CD14-positive monocyte (primary cell): ENCODE measurements at regions not wholly inside any gene's neighbourhood (a gene's known extent, or its start where the extent isn't known, plus 50 kb on each side); places are given as distances from the start of the nearest gene placed in this dataset.

ENCODE experiments used
- DNase-seq, 3 donors: peaks; one replicate each; pipeline ENCODE4 v3.0.0-alpha.2; 2011 to 2022
- H2AFZ ChIP-seq: 2 replicates; pipeline ENCODE4 v1.6.0; 2012; ENCODE audit warnings: mild to moderate bottlenecking, low read depth, low read length, inconsistent platforms; ENCODE audit not compliant: insufficient read depth, poor library complexity, severe bottlenecking
- H3K27ac ChIP-seq, 2 donors: 1 replicate in 1 of 2; 2 replicates in 1 of 2; pipeline ENCODE4 v1.5.1; 2012 to 2013; ENCODE audit warnings: low read length in 2 of 2, control low read depth in 1 of 2, inconsistent platforms in 1 of 2, low read depth in 1 of 2, mild to moderate bottlenecking in 1 of 2
- H3K27me3 ChIP-seq, 2 donors: one replicate each; pipeline versions ENCODE4 v1.6.0 to v1.6.1; 2011 to 2013; ENCODE audit warnings: low read length in 2 of 2; ENCODE audit not compliant: control insufficient read depth in 2 of 2, insufficient read depth in 2 of 2
- H3K36me3 ChIP-seq, 2 donors: replicated peaks in 1 of 2; 1 replicate in 1 of 2; 2 replicates in 1 of 2; pipeline versions ENCODE4 v1.5.1 to v1.6.1; 2012 to 2013; ENCODE audit warnings: low read length in 2 of 2, control low read depth in 1 of 2, inconsistent platforms in 1 of 2, mild to moderate bottlenecking in 1 of 2; ENCODE audit not compliant: insufficient read depth in 2 of 2, control insufficient read depth in 1 of 2
- H3K4me1 ChIP-seq, 2 donors: 1 replicate in 1 of 2; 2 replicates in 1 of 2; pipeline versions ENCODE4 v1.5.1 to v1.6.1; 2012 to 2013; ENCODE audit warnings: low read length in 2 of 2, control low read depth in 1 of 2, inconsistent platforms in 1 of 2, mild to moderate bottlenecking in 1 of 2, moderate library complexity in 1 of 2; ENCODE audit not compliant: insufficient read depth in 2 of 2, control insufficient read depth in 1 of 2
- H3K4me2 ChIP-seq: replicated peaks from 2 replicates; pipeline ENCODE3; 2012; ENCODE audit warnings: low read length, moderate library complexity, mild to moderate bottlenecking; ENCODE audit not compliant: poor library complexity, severe bottlenecking; ENCODE audit errors: extremely low read depth
- H3K4me3 ChIP-seq, 3 experiments: fragments of 200-600 bp in 1 of 3; sonication (generic) in 1 of 3; replicated peaks in 1 of 3; 1 replicate in 2 of 3; 2 replicates in 1 of 3; pipeline ENCODE4 v1.5.1; 2011 to 2013; ENCODE audit warnings: low read length in 3 of 3, mild to moderate bottlenecking in 3 of 3, control low read depth in 2 of 3, low read depth in 2 of 3, inconsistent platforms in 1 of 3, moderate library complexity in 1 of 3
- H3K79me2 ChIP-seq: 2 replicates; pipeline ENCODE4 v1.6.0; 2012; ENCODE audit warnings: mild to moderate bottlenecking, control low read depth, inconsistent platforms, low read length, moderate library complexity; ENCODE audit not compliant: insufficient read depth
- H3K9ac ChIP-seq: 2 replicates; pipeline ENCODE4 v1.6.0; 2017; ENCODE audit warnings: low read length, mild to moderate bottlenecking; ENCODE audit not compliant: insufficient read depth, poor library complexity, severe bottlenecking
- H3K9me3 ChIP-seq, 2 donors: replicated peaks in 1 of 2; 1 replicate in 1 of 2; 2 replicates in 1 of 2; pipeline versions ENCODE4 v1.5.1 to v1.6.1; 2012 to 2013; ENCODE audit warnings: low read length in 2 of 2, control low read depth in 1 of 2; ENCODE audit not compliant: control insufficient read depth in 1 of 2, insufficient read depth in 1 of 2
- H4K20me1 ChIP-seq: 2 replicates; pipeline ENCODE4 v1.6.0; 2012; ENCODE audit warnings: mild to moderate bottlenecking, low read length, control low read depth, moderate library complexity; ENCODE audit not compliant: insufficient read depth
- H3K27ac Mint-ChIP-seq, 7 donors: one replicate each; pipeline ENCODE4 v1.8.0; 2020; ENCODE audit warnings: mild to moderate bottlenecking in 7 of 7, mixed read lengths in 7 of 7, moderate library complexity in 6 of 7, inconsistent platforms in 2 of 7
- H3K27me3 Mint-ChIP-seq, 3 donors: one replicate each; pipeline ENCODE4 v1.8.0; 2021 to 2022; ENCODE audit warnings: low read depth in 3 of 3, mild to moderate bottlenecking in 3 of 3, mixed read lengths in 3 of 3, moderate library complexity in 3 of 3, inconsistent platforms in 1 of 3
- H3K36me3 Mint-ChIP-seq, 2 donors: one replicate each; pipeline ENCODE4 v1.8.0; 2020; ENCODE audit warnings: mixed read lengths in 2 of 2, inconsistent platforms in 1 of 2, mild to moderate bottlenecking in 1 of 2
- H3K4me1 Mint-ChIP-seq: one replicate; pipeline ENCODE4 v1.8.0; 2020; ENCODE audit warnings: mild to moderate bottlenecking, mixed read lengths
- H3K4me3 Mint-ChIP-seq, 2 donors: one replicate each; pipeline ENCODE4 v1.8.0; 2020; ENCODE audit warnings: mild to moderate bottlenecking in 2 of 2, mixed read lengths in 2 of 2, moderate library complexity in 1 of 2
- H3K9me3 Mint-ChIP-seq, 7 donors: one replicate each; pipeline ENCODE4 v1.8.0; 2020 to 2022; ENCODE audit warnings: mixed read lengths in 7 of 7, mild to moderate bottlenecking in 6 of 7, moderate library complexity in 6 of 7, inconsistent platforms in 2 of 7
- WGBS: methylation state at CpG from one replicate; pipeline ENCODE4 v1.1.5; 2013; ENCODE audit warnings: missing lambda C conversion rate; ENCODE audit not compliant: insufficient coverage; 5-methylcytosine and 5-hydroxymethylcytosine counted together
- intact Hi-C, 2 donors: fragments of 100-400 bp; cut with micrococcal nuclease; formaldehyde crosslinking; loops; one replicate each; pipeline versions ENCODE4 v1.15.0 to v1.15.1; 2023
- TF ChIP-seq, protein P1 (sequence below): fragments of 200-600 bp; IDR thresholded peaks from one replicate; pipeline ENCODE4 v1.8.0; 2022; ENCODE audit warnings: antibody characterized with exemption, mild to moderate bottlenecking

DNA sequence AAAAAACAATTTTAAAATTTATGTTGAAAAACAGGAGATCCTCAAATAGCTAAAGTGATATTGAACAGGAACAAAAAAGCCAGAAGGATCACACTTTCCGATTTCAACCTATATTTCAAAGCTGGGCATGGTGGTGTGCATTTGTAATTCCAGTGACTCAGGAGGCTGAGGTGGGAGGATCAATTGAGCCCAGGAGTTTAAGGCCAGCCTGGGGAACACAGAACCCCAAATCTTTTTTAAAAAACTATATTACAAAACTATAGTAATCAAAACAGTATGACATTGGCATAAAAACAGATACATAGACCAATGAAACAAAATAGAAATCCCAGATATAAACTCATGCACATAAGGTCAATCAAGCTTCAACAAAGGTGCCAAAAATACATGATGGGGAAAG lies 68.4 kb downstream of the MEX3B start:
- Mint-ChIP-seq H3K9me3 (peaks cover 5 to 27% (median 22%) of the 10 kb centered on the region in 7 donors), H3K27ac (no peak overlapping the region), H3K36me3 (no peaks in the 10 kb centered on the region), H3K27me3 (no peaks in the 10 kb centered on the region), H3K4me1 (no peaks in the 10 kb centered on the region), H3K4me3 (no peak overlapping the region)
- no peak for DNase-seq
- H3K9me3 ChIP-seq: peaks cover 7 to 9% of the 10 kb centered on the region in 2 donors
- H4K20me1 ChIP-seq: no peaks in the 10 kb centered on the region
- H3K27me3 ChIP-seq: no peaks in the 10 kb centered on the region
- H3K79me2 ChIP-seq: no peaks in the 10 kb centered on the region
- H3K4me1 ChIP-seq: no peaks in the 10 kb centered on the region
- H3K27ac ChIP-seq: no peak overlapping the region
- no CpG with 5 or more reads among the region's 1 CpG for WGBS
- no peak overlapping the region for H2AFZ ChIP-seq
- H3K36me3 ChIP-seq: no peaks in the 10 kb centered on the region
- no peak overlapping the region for H3K9ac ChIP-seq
- intact Hi-C loops: no loop called here
- no peak overlapping the region for H3K4me2 ChIP-seq
- H3K4me3 ChIP-seq: no peak overlapping the region
- TF ChIP-seq, protein P1, sequence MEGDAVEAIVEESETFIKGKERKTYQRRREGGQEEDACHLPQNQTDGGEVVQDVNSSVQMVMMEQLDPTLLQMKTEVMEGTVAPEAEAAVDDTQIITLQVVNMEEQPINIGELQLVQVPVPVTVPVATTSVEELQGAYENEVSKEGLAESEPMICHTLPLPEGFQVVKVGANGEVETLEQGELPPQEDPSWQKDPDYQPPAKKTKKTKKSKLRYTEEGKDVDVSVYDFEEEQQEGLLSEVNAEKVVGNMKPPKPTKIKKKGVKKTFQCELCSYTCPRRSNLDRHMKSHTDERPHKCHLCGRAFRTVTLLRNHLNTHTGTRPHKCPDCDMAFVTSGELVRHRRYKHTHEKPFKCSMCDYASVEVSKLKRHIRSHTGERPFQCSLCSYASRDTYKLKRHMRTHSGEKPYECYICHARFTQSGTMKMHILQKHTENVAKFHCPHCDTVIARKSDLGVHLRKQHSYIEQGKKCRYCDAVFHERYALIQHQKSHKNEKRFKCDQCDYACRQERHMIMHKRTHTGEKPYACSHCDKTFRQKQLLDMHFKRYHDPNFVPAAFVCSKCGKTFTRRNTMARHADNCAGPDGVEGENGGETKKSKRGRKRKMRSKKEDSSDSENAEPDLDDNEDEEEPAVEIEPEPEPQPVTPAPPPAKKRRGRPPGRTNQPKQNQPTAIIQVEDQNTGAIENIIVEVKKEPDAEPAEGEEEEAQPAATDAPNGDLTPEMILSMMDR: no peak

GRCh38 chr15:81968691-81969090 lies 77.1 kb downstream of the MEX3B start:
- no peak overlapping the region for H3K9ac ChIP-seq
- peaks cover 8 to 13% of the 10 kb centered on the region in 2 donors for H3K9me3 ChIP-seq
- intact Hi-C loops: no loop called here
- H3K4me1 Mint-ChIP-seq: no peaks in the 10 kb centered on the region
- peaks cover 0 to 1% (median 0%) of the 10 kb centered on the region in 3 donors for H3K27me3 Mint-ChIP-seq
- no peak overlapping the region for H3K4me3 Mint-ChIP-seq
- no peaks in the 10 kb centered on the region for H3K4me1 ChIP-seq
- H3K36me3 ChIP-seq: no peaks in the 10 kb centered on the region
- no peak for DNase-seq
- no peak overlapping the region for H2AFZ ChIP-seq
- TF ChIP-seq, protein P1: no peak
- H3K27ac ChIP-seq: no peak overlapping the region
- H3K27ac Mint-ChIP-seq: no peak overlapping the region
- no peaks in the 10 kb centered on the region for H3K79me2 ChIP-seq
- peaks cover 1 to 13% (median 9%) of the 10 kb centered on the region in 7 donors for H3K9me3 Mint-ChIP-seq
- no peak overlapping the region for H3K4me2 ChIP-seq
- no peak overlapping the region for H3K4me3 ChIP-seq
- no peaks in the 10 kb centered on the region for H3K36me3 Mint-ChIP-seq
- H3K27me3 ChIP-seq: no peaks in the 10 kb centered on the region
- no peaks in the 10 kb centered on the region for H4K20me1 ChIP-seq
- WGBS: no CpG with 5 or more reads among the region's 2 CpGs
